ENCODE measurements at regions not wholly inside any gene's neighbourhood (a gene's known extent, or its start where the extent isn't known, plus 50 kb on each side); places are given as distances from the start of the nearest gene placed in this dataset.
"Not testable (repeated sequence)": the region's sequence is repeated elsewhere in the genome, so short reads cannot be mapped to it uniquely, and the experiment has no call there.

DNA sequence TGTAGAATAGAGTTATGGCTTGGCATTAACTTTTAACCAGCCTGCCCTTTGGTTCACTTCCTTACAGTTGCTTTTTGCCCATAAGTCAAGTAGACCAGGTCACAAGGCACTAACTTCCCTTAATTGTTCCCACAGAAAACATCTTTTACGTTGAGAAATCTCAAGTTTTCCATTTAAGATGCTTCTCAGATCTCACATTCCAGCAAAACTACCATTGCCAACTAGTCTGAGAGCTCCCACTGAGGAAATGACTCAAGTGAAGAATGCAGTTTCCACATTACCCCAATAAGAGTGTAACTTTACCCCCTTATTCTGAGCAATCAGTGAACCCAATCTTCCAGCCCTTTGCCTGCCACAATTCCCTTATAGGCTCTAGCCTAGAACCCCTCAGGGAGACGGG lies 502.2 kb upstream of the OLFM3 start:
- Histone ChIP-seq H3K27ac (ENCODE audit: extremely low read depth, low read depth, low read length) (no peak overlapping the region), H3K36me3 (ENCODE audit: control insufficient read depth in 2 of 2, insufficient read depth in 1 of 2, low read length in 2 of 2) (no peaks in the 10 kb centered on the region; a peak in 1 of 3 replicates), H3K4me3 (ENCODE audit: low read depth, low read length) (no peak overlapping the region), H3K4me1 (ENCODE audit: control insufficient read depth, insufficient read depth, low read length) (no peaks in the 10 kb centered on the region), H3K9me3 (ENCODE audit: control insufficient read depth, insufficient read depth, low read depth, low read length) (no peaks in the 10 kb centered on the region)
- no peak for TF ChIP-seq ZNF600 (tag by site-specific recombination; IDR thresholded peaks at IDR 0.05)
- TF ChIP-seq ZXDB (tag by site-specific recombination; IDR thresholded peaks at IDR 0.05) = no peak
- no peak for TF ChIP-seq SALL2 (tag by site-specific recombination; IDR thresholded peaks at IDR 0.05; ENCODE audit: borderline replicate concordance)
- no peak for TF ChIP-seq ZNF510 (tag by site-specific recombination; IDR thresholded peaks at IDR 0.05; ENCODE audit: insufficient replicate concordance)
- TF ChIP-seq HIC1 (tag by site-specific recombination; IDR thresholded peaks at IDR 0.05) = no peak
- TF ChIP-seq, protein P1, sequence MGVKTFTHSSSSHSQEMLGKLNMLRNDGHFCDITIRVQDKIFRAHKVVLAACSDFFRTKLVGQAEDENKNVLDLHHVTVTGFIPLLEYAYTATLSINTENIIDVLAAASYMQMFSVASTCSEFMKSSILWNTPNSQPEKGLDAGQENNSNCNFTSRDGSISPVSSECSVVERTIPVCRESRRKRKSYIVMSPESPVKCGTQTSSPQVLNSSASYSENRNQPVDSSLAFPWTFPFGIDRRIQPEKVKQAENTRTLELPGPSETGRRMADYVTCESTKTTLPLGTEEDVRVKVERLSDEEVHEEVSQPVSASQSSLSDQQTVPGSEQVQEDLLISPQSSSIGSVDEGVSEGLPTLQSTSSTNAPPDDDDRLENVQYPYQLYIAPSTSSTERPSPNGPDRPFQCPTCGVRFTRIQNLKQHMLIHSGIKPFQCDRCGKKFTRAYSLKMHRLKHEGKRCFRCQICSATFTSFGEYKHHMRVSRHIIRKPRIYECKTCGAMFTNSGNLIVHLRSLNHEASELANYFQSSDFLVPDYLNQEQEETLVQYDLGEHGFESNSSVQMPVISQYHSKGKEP (tag by site-specific recombination; IDR thresholded peaks at IDR 0.05) = no peak
- no peak for TF ChIP-seq ZBTB21 (tag by site-specific recombination; IDR thresholded peaks at IDR 0.05)
- no peak for TF ChIP-seq ZNF202 (tag by site-specific recombination; IDR thresholded peaks at IDR 0.05; ENCODE audit: borderline replicate concordance)
- TF ChIP-seq ZBTB20 (tag by site-specific recombination; IDR thresholded peaks at IDR 0.05) = no peak
- TF ChIP-seq ZNF2 (tag by site-specific recombination; IDR thresholded peaks at IDR 0.05) = no peak
- TF ChIP-seq, protein P2, sequence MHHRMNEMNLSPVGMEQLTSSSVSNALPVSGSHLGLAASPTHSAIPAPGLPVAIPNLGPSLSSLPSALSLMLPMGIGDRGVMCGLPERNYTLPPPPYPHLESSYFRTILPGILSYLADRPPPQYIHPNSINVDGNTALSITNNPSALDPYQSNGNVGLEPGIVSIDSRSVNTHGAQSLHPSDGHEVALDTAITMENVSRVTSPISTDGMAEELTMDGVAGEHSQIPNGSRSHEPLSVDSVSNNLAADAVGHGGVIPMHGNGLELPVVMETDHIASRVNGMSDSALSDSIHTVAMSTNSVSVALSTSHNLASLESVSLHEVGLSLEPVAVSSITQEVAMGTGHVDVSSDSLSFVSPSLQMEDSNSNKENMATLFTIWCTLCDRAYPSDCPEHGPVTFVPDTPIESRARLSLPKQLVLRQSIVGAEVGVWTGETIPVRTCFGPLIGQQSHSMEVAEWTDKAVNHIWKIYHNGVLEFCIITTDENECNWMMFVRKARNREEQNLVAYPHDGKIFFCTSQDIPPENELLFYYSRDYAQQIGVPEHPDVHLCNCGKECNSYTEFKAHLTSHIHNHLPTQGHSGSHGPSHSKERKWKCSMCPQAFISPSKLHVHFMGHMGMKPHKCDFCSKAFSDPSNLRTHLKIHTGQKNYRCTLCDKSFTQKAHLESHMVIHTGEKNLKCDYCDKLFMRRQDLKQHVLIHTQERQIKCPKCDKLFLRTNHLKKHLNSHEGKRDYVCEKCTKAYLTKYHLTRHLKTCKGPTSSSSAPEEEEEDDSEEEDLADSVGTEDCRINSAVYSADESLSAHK (tag by site-specific recombination; IDR thresholded peaks at IDR 0.05) = no peak
- TF ChIP-seq ZNF311 (tag by site-specific recombination; IDR thresholded peaks at IDR 0.05; ENCODE audit: borderline replicate concordance) = no peak
- no peak for TF ChIP-seq GFI1B (tag by site-specific recombination; IDR thresholded peaks at IDR 0.05)
- no peak for TF ChIP-seq ZNF843 (tag by site-specific recombination; IDR thresholded peaks at IDR 0.05)
- TF ChIP-seq ZNF501 (tag by site-specific recombination; IDR thresholded peaks at IDR 0.05) = no peak
- no peak for TF ChIP-seq ZNF350 (tag by site-specific recombination; IDR thresholded peaks at IDR 0.05)
- ChIA-PET CTCF (no interaction called here), POLR2A (no interaction called here)

DNA sequence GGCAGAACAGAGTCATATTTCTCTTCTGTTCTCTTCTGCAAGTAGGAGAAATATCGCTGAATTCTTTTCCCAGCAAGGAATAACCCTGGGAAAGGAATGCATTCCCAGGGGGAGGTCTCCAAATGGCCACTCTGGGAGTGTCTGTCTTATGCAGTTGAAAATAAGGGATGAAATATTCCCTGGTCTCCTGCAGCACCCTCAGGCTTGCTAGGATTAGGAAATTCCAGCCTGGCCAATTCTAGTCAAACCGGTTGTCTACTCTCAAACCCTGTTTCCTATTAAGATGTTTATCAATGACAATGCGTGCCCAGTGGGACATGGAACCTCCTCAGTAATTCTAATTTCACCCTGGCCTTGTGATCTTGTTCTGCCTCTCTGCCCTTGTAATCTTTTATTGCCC lies 501.1 kb upstream of the OLFM3 start:
- H3K27ac ChIP-seq (ENCODE audit: extremely low read depth, low read depth, low read length); H3K4me1 ChIP-seq (ENCODE audit: control insufficient read depth, insufficient read depth, low read length); H3K9me3 ChIP-seq (ENCODE audit: control insufficient read depth, insufficient read depth, low read depth, low read length); H3K36me3 ChIP-seq (ENCODE audit: control insufficient read depth in 2 of 2, insufficient read depth in 1 of 2, low read length in 2 of 2); H3K4me3 ChIP-seq (ENCODE audit: low read depth, low read length); POLR2A ChIA-PET; CTCF ChIA-PET: not testable (repeated sequence)

DNA sequence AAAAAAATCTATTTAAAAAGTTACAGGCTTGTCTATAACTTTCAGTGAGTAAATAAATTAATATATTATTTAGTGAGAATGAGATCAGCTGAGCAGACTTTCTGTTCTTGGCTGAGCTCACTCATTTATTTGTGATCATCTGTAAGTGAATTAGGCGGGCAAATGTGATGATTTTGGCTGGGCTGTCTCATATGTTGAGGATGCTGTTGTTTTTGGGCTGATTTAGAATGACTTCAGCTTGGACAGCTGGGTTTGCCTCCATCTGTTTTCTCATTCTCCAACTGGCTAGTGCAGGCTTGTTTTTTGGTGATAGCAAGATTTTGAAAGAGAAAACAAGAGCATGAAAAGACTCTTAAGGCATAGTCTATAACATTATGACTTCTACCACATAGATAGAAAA lies 475.8 kb upstream of the OLFM3 start:
- no peak overlapping the region for H3K4me3 ChIP-seq (ENCODE audit: low read depth, low read length)
- no peaks in the 10 kb centered on the region for H3K36me3 ChIP-seq (ENCODE audit: control insufficient read depth in 2 of 2, insufficient read depth in 1 of 2, low read length in 2 of 2)
- ChIA-PET CTCF (no interaction called here), POLR2A (no interaction called here)
- H3K9me3 ChIP-seq (ENCODE audit: control insufficient read depth, insufficient read depth, low read depth, low read length) = no peaks in the 10 kb centered on the region
- no peaks in the 10 kb centered on the region for H3K4me1 ChIP-seq (ENCODE audit: control insufficient read depth, insufficient read depth, low read length)
- H3K27ac ChIP-seq (ENCODE audit: extremely low read depth, low read depth, low read length) = no peak overlapping the region
- TF ChIP-seq ZNF132 (tag by site-specific recombination; IDR thresholded peaks at IDR 0.05; ENCODE audit: borderline replicate concordance) (no peak), SP7 (tag by site-specific recombination; IDR thresholded peaks at IDR 0.05) (no peak), ZNF561 (tag by site-specific recombination; IDR thresholded peaks at IDR 0.05; ENCODE audit: borderline replicate concordance) (no peak), ZNF280C (tag by site-specific recombination; IDR thresholded peaks at IDR 0.05) (no peak), ZNF664 (tag by site-specific recombination; IDR thresholded peaks at IDR 0.05) (no peak)
- TF ChIP-seq, protein P3, sequence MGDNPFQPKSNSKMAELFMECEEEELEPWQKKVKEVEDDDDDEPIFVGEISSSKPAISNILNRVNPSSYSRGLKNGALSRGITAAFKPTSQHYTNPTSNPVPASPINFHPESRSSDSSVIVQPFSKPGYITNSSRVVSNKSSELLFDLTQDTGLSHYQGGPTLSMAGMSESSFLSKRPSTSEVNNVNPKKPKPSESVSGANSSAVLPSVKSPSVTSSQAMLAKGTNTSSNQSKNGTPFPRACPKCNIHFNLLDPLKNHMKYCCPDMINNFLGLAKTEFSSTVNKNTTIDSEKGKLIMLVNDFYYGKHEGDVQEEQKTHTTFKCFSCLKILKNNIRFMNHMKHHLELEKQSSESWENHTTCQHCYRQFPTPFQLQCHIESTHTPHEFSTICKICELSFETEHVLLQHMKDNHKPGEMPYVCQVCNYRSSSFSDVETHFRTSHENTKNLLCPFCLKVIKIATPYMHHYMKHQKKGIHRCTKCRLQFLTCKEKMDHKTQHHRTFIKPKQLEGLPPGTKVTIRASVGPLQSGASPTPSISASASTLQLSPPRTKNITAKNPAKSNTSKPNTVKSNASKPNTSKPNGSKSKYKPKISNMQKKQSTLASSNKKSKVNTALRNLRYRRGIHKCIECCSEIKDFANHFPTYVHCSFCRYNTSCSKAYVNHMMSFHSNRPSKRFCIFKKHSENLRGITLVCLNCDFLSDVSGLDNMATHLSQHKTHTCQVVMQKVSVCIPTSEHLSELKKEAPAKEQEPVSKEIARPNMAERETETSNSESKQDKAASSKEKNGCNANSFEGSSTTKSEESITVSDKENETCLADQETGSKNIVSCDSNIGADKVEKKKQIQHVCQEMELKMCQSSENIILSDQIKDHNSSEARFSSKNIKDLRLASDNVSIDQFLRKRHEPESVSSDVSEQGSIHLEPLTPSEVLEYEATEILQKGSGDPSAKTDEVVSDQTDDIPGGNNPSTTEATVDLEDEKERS (tag by site-specific recombination; IDR thresholded peaks at IDR 0.05) = no peak
